ENCODE measurements at regions not wholly inside any gene's neighbourhood (a gene's known extent, or its start where the extent isn't known, plus 50 kb on each side); places are given as distances from the start of the nearest gene placed in this dataset.

DNA sequence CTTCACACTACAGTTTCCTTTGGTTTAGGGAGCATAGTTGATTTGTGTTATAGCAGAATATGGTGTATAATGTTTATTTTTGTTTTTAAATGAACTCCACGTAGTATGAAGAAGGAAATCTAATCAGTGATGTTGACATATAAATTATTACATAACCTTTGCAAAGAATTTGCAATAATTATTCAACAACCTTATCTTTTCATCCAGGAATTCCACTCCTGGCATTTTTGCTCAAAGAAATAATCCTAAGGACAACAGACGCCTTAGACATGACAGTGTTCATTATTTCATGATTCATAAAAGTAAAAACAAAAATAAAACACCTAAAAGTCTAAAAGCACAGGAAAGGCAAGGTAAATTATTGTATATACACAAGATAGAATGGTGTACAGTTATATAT is 229.2 kb downstream of the EPM2A start:
- CTCF ChIA-PET = no interaction called here
- Mint-ChIP-seq H3K27ac (ENCODE audit: unreplicated experiment) (no peak overlapping the region), H3K4me3 (ENCODE audit: low read depth, unreplicated experiment) (no peak overlapping the region), H3K4me1 (ENCODE audit: low read depth, unreplicated experiment) (no peaks in the 10 kb centered on the region), H3K27me3 (ENCODE audit: unreplicated experiment) (no peaks in the 10 kb centered on the region), H3K36me3 (ENCODE audit: insufficient read depth, unreplicated experiment) (no peaks in the 10 kb centered on the region), H3K9me3 (ENCODE audit: low read depth, unreplicated experiment) (no peaks in the 10 kb centered on the region)
- no peak for DNase-seq
- intact Hi-C loops (cut with micrococcal nuclease; ENCODE audit: unreplicated experiment) = no loop called here
- no TSS peak for BruUV-seq (replicated peaks)
- TF ChIP-seq, protein P1, sequence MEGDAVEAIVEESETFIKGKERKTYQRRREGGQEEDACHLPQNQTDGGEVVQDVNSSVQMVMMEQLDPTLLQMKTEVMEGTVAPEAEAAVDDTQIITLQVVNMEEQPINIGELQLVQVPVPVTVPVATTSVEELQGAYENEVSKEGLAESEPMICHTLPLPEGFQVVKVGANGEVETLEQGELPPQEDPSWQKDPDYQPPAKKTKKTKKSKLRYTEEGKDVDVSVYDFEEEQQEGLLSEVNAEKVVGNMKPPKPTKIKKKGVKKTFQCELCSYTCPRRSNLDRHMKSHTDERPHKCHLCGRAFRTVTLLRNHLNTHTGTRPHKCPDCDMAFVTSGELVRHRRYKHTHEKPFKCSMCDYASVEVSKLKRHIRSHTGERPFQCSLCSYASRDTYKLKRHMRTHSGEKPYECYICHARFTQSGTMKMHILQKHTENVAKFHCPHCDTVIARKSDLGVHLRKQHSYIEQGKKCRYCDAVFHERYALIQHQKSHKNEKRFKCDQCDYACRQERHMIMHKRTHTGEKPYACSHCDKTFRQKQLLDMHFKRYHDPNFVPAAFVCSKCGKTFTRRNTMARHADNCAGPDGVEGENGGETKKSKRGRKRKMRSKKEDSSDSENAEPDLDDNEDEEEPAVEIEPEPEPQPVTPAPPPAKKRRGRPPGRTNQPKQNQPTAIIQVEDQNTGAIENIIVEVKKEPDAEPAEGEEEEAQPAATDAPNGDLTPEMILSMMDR (IDR thresholded peaks at IDR 0.05; ENCODE audit: unreplicated experiment) = no peak

DNA sequence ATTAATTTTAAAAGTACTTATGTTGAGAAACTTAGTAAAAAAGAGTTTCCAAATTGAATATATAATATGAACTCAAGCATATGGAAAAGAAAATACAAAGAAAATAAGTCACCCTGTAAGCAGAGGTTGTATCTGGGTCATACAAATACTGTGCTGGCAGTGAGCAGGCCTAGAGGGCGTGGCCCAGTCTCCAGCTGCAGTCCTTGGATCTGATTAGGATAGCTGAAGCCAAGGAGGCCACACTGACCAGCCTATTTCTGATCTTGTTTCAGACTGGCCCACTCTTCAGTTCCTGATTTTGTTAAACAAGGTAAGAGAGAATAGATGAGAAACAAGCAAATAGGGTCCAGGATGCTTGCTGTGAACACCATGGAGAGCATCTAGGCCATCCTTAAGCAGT is 228.8 kb downstream of the EPM2A start:
- Mint-ChIP-seq H3K4me1 (ENCODE audit: low read depth, unreplicated experiment) (no peaks in the 10 kb centered on the region), H3K9me3 (ENCODE audit: low read depth, unreplicated experiment) (no peaks in the 10 kb centered on the region), H3K27ac (ENCODE audit: unreplicated experiment) (no peak overlapping the region), H3K4me3 (ENCODE audit: low read depth, unreplicated experiment) (no peak overlapping the region), H3K36me3 (ENCODE audit: insufficient read depth, unreplicated experiment) (no peaks in the 10 kb centered on the region), H3K27me3 (ENCODE audit: unreplicated experiment) (no peaks in the 10 kb centered on the region)
- BruUV-seq (replicated peaks) = no TSS peak
- TF ChIP-seq, protein P1 (IDR thresholded peaks at IDR 0.05; ENCODE audit: unreplicated experiment) = no peak
- CTCF ChIA-PET = no interaction called here
- intact Hi-C loops (cut with micrococcal nuclease; ENCODE audit: unreplicated experiment) = no loop called here
- no peak for DNase-seq

DNA sequence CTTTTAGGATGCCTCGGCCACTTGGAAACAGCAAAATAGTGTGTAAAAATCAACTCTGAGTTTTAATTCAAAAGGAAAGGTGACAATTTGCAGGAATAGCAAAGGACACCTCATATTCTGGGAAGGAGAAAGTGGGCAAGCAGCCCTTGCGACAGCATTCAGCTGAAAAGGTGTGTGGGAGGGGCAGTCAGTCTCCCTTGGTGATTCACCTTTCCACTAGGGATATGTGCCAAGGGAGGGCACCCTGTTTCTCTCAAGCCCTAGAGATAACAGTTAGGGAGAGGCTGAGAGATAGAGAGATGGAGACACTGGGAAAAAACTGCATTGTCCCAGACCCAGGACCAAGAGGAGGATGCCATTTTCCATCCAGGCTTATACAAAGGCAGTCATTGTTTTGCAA is 228.1 kb downstream of the EPM2A start:
- Mint-ChIP-seq H3K27me3 (ENCODE audit: unreplicated experiment) (no peaks in the 10 kb centered on the region), H3K4me3 (ENCODE audit: low read depth, unreplicated experiment) (no peak overlapping the region), H3K9me3 (ENCODE audit: low read depth, unreplicated experiment) (no peaks in the 10 kb centered on the region), H3K27ac (ENCODE audit: unreplicated experiment) (no peak overlapping the region), H3K36me3 (ENCODE audit: insufficient read depth, unreplicated experiment) (no peaks in the 10 kb centered on the region), H3K4me1 (ENCODE audit: low read depth, unreplicated experiment) (no peaks in the 10 kb centered on the region)
- CTCF ChIA-PET = no interaction called here
- BruUV-seq (replicated peaks) = no TSS peak
- intact Hi-C loops (cut with micrococcal nuclease; ENCODE audit: unreplicated experiment) = no loop called here
- TF ChIP-seq, protein P1 (IDR thresholded peaks at IDR 0.05; ENCODE audit: unreplicated experiment) = no peak
- DNase-seq = no peak

- H3K27me3 Mint-ChIP-seq (ENCODE audit: unreplicated experiment) = no peaks in the 10 kb centered on the region
- H3K4me3 Mint-ChIP-seq (ENCODE audit: low read depth, unreplicated experiment) = no peak overlapping the region
- no peaks in the 10 kb centered on the region for H3K36me3 Mint-ChIP-seq (ENCODE audit: insufficient read depth, unreplicated experiment)
- H3K4me1 Mint-ChIP-seq (ENCODE audit: low read depth, unreplicated experiment) = no peaks in the 10 kb centered on the region
- no peak overlapping the region for H3K27ac Mint-ChIP-seq (ENCODE audit: unreplicated experiment)
- no peaks in the 10 kb centered on the region for H3K9me3 Mint-ChIP-seq (ENCODE audit: low read depth, unreplicated experiment)
- DNase-seq = no peak
- CTCF ChIA-PET = no interaction called here
- TF ChIP-seq, protein P1 (IDR thresholded peaks at IDR 0.05; ENCODE audit: unreplicated experiment) = peak; percentile 25
- intact Hi-C loops (cut with micrococcal nuclease; ENCODE audit: unreplicated experiment) = no loop called here
- no TSS peak for BruUV-seq (replicated peaks)
Observed at GRCh38 chr6:145508107-145508506, 227.2 kb downstream of the EPM2A start.

DNA sequence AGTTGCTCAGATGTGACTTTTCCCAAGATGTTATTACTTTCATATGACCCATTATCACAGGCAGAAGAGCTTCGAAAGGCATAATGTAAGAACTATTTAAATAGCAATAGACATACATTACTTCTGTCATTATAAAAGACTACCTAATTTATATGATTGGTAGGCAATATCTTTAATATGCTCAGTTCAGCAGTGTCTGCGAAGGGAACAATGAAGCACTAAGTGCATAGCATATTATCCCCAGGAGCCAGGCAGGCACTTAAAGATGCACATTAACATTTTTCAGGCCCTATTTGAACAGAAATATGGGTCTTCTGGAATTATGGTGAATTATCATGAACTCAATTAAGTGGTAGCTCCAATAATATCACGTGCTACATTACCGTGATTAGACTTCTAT is 217.8 kb downstream of the EPM2A start:
- no peak for DNase-seq
- no TSS peak for BruUV-seq (replicated peaks)
- H3K9me3 Mint-ChIP-seq (ENCODE audit: low read depth, unreplicated experiment) = peaks cover 2% of the 10 kb centered on the region
- H3K4me1 Mint-ChIP-seq (ENCODE audit: low read depth, unreplicated experiment) = no peaks in the 10 kb centered on the region
- H3K4me3 Mint-ChIP-seq (ENCODE audit: low read depth, unreplicated experiment) = no peak overlapping the region
- no peaks in the 10 kb centered on the region for H3K27me3 Mint-ChIP-seq (ENCODE audit: unreplicated experiment)
- CTCF ChIA-PET = no interaction called here
- intact Hi-C loops (cut with micrococcal nuclease; ENCODE audit: unreplicated experiment) = no loop called here
- H3K36me3 Mint-ChIP-seq (ENCODE audit: insufficient read depth, unreplicated experiment) = no peaks in the 10 kb centered on the region
- TF ChIP-seq, protein P1 (IDR thresholded peaks at IDR 0.05; ENCODE audit: unreplicated experiment) = no peak
- H3K27ac Mint-ChIP-seq (ENCODE audit: unreplicated experiment) = no peak overlapping the region
